ENCODE measurements at regions not wholly inside any gene's neighbourhood (a gene's known extent, or its start where the extent isn't known, plus 50 kb on each side); places are given as distances from the start of the nearest gene placed in this dataset.

DNA sequence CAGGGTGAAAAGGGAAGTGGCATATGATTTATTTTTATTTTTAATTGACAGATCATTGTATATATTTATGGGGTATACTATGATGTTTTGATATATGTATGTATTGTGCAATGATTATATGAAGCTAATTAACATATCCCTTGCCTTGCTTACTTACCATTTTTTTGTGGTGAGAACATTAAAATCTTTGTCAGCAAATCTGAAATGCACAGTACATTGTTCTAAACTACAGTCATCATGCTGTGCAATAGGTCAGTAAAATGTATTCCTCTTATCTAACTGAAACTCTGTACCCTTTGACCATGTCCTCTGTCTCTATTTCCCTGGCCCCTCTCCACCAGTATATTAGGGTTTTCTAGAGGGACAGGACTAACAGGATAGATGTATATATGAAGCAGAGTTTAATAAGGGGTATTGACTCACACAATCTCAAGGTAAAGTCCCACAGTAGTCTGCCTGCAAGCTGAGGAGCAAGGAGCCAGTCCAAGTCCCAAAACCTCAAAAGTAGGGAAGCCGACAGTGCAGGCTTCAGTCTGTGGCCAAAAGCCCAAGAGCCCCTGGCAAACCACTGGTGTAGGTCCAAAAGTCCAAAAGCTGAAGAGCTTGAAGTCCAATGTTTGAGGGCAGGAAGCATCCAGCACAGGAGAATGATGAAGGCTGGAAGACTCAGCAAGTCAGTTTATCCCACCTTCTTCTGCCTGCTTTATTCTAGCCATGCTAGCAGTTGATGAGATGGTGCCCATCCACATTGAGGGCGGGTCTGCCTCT is 122.2 kb upstream of the FBXL7 start:
- no peak overlapping the region for H3K4me3 Mint-ChIP-seq
- DNase-seq (ENCODE audit: low spot score in 2 of 2, unreplicated experiment in 2 of 2), result no peak
- no peaks in the 10 kb centered on the region for H3K4me1 Mint-ChIP-seq

DNA sequence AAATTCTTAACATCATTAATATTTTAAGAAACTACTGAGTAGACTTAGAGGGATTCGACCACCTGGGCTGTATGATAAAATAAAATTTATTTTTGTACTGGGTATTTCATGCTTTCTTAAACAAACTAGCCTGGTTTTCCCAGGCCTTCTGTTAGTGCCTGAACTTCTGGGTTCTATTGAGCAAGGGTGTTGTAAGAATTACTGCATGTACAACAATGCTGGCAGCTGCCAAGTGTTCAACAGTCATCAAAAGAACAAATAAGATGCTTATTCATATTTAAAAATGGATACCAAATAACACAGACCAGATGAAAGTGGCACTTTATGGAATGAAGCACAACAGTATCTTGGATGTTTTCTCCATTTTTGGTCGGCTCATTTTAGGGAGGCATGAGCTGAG is 123.2 kb upstream of the FBXL7 start:
- DNase-seq (ENCODE audit: low spot score in 2 of 2, unreplicated experiment in 2 of 2), result no peak
- Mint-ChIP-seq H3K9me3 (peaks cover 4% of the 10 kb centered on the region), H3K27ac (no peak overlapping the region), H3K27me3 (ENCODE audit: low read depth) (peaks cover 39% of the 10 kb centered on the region), H3K4me1 (no peaks in the 10 kb centered on the region), H3K4me3 (no peak overlapping the region), H3K36me3 (no peaks in the 10 kb centered on the region)
- TF ChIP-seq, protein P1, sequence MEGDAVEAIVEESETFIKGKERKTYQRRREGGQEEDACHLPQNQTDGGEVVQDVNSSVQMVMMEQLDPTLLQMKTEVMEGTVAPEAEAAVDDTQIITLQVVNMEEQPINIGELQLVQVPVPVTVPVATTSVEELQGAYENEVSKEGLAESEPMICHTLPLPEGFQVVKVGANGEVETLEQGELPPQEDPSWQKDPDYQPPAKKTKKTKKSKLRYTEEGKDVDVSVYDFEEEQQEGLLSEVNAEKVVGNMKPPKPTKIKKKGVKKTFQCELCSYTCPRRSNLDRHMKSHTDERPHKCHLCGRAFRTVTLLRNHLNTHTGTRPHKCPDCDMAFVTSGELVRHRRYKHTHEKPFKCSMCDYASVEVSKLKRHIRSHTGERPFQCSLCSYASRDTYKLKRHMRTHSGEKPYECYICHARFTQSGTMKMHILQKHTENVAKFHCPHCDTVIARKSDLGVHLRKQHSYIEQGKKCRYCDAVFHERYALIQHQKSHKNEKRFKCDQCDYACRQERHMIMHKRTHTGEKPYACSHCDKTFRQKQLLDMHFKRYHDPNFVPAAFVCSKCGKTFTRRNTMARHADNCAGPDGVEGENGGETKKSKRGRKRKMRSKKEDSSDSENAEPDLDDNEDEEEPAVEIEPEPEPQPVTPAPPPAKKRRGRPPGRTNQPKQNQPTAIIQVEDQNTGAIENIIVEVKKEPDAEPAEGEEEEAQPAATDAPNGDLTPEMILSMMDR (IDR thresholded peaks at IDR 0.05; ENCODE audit: unreplicated experiment), result no peak

More for the DNA sequence above, 122.2 kb upstream of the FBXL7 start:
- H3K36me3 Mint-ChIP-seq, result no peaks in the 10 kb centered on the region
- peaks cover 4% of the 10 kb centered on the region for H3K9me3 Mint-ChIP-seq
- peaks cover 39% of the 10 kb centered on the region for H3K27me3 Mint-ChIP-seq (ENCODE audit: low read depth)
- H3K27ac Mint-ChIP-seq, result no peak overlapping the region
- TF ChIP-seq, protein P1 (IDR thresholded peaks at IDR 0.05; ENCODE audit: unreplicated experiment), result no peak

DNA sequence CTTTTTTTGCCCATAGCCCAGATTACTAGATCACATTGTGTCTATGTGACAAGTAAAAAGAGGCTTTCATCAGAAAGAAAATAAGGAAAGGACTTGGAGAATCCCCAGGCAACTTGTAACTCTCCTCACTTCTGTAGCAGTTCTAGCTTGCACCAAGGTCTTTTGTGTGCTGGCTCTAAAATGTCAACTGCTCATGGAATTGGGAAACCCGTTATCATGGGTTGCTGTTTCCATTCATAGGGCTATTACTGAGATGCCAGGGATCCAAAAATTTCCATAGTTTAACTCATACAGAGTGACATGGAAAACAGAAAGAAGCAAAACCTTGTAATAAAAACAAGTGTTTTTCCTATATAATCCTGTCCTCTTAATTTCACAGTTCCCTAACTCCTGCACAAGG is 123.9 kb upstream of the FBXL7 start:
- Mint-ChIP-seq H3K27ac (no peak overlapping the region), H3K36me3 (no peaks in the 10 kb centered on the region), H3K9me3 (peaks cover 4% of the 10 kb centered on the region), H3K4me1 (peaks cover under 1% of the 10 kb centered on the region), H3K4me3 (no peak overlapping the region), H3K27me3 (ENCODE audit: low read depth) (peaks cover 36% of the 10 kb centered on the region)
- no peak for DNase-seq (ENCODE audit: low spot score in 2 of 2, unreplicated experiment in 2 of 2)
- TF ChIP-seq, protein P1 (IDR thresholded peaks at IDR 0.05; ENCODE audit: unreplicated experiment), result no peak

DNA sequence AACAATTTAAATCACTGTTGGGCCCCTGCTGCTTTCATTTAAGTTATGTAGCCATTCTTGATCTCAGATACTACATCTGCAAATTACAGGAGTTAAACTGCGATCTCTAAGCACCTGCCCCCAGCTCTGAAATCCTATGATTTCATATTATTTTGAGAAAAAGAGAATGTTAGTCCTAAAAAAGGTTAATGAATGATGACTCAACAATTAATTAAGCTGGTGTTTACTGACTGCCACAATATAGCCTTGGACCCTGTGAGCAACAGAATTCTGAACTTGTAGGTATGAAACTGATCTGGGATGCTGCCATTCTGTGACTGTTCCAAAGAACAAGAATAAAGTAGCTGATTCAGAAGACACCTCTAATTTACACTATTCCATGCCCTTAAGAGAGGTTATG is 124.4 kb upstream of the FBXL7 start:
- Mint-ChIP-seq H3K36me3 (no peaks in the 10 kb centered on the region), H3K27ac (no peak overlapping the region), H3K27me3 (ENCODE audit: low read depth) (peaks cover 32% of the 10 kb centered on the region), H3K4me1 (peaks cover 2% of the 10 kb centered on the region), H3K4me3 (no peak overlapping the region), H3K9me3 (peaks cover 4% of the 10 kb centered on the region)
- no peak for DNase-seq (ENCODE audit: low spot score in 2 of 2, unreplicated experiment in 2 of 2)
- TF ChIP-seq, protein P1 (IDR thresholded peaks at IDR 0.05; ENCODE audit: unreplicated experiment), result no peak

DNA sequence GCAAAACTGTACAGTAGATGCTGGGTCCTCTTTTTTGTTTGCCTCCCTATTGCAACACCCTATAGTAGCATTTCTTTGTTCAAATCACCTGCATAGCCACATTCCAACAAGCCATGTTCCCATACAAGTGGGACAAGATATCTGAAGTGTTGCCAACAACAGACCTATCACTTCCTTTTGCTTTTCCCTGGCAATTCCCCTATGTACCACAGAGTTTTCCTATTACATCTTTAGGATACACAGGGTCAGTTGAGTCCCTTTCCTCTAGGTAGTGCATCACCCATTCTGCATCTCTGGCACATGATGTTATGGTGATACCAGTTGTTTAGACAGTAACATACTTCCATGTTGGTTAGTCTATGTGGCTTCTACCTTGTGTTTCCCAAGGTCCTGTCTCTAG is 125.1 kb upstream of the FBXL7 start:
- Mint-ChIP-seq H3K27me3 (ENCODE audit: low read depth) (peaks cover 25% of the 10 kb centered on the region), H3K36me3 (no peaks in the 10 kb centered on the region), H3K4me3 (no peak overlapping the region), H3K9me3 (peaks cover 4% of the 10 kb centered on the region), H3K27ac (no peak overlapping the region), H3K4me1 (peaks cover 2% of the 10 kb centered on the region)
- no peak for DNase-seq (ENCODE audit: low spot score in 2 of 2, unreplicated experiment in 2 of 2)
- TF ChIP-seq, protein P1 (IDR thresholded peaks at IDR 0.05; ENCODE audit: unreplicated experiment), result no peak

Measured in mesothelial cell of epicardium (in vitro differentiated cells).